HepG2 (cell line): ENCODE measurements at regions not wholly inside any gene's neighbourhood (a gene's known extent, or its start where the extent isn't known, plus 50 kb on each side); places are given as distances from the start of the nearest gene placed in this dataset.

Source experiments
- ATAC-seq: fragments of 200-7000 bp; cut with Tn5 transposase; 3 replicates; pipeline ENCODE4 v1.9.1; 2020; ENCODE audit warnings: mild to moderate bottlenecking, moderate library complexity
- BruUV-seq: library from RNA; stranded (reverse); fragments of 400-500 nt; replicated peaks from 2 replicates; lab custom pipeline; 2021; lab: Mats Ljungman, UMichigan
- CTCF ChIA-PET: fragments of 300-600 bp; formaldehyde crosslinking; extraction: SDS; loops from one replicate; lab custom pipeline; 2021; ENCODE audit warnings: low total read pairs, inconsistent platforms, low intra/inter-chr PET ratio; lab: Yijun Ruan, JAX
- POLR2A ChIA-PET: fragments of 350-600 bp; sonication (Branson Sonifier 250); formaldehyde crosslinking; loops from one replicate; lab custom pipeline; 2020; ENCODE audit warnings: antibody characterized with exemption, inconsistent platforms; lab: Yijun Ruan, JAX
- DNase-seq: peaks from one replicate; pipeline ENCODE4 v3.0.0-alpha.2; 2015; ENCODE audit warnings: low spot score
- FAIRE-seq: peaks from 3 replicates; lab custom pipeline; 2011; peaks lifted over from hg19 to GRCh38; lab: Jason Lieb, UNC
- H2AFZ ChIP-seq: one replicate; pipeline ENCODE4 v1.6.1; 2011; ENCODE audit warnings: low read length, inconsistent platforms
- H3K27ac ChIP-seq: fragments of 300-600 bp; 3 replicates; pipeline ENCODE4 v1.8.0; 2011; ENCODE audit warnings: mixed run types, mild to moderate bottlenecking, mixed read lengths, low read length, inconsistent platforms; ENCODE audit not compliant: insufficient read depth; ENCODE audit errors: extremely low read length
- H3K27me3 ChIP-seq, 2 experiments: fragments of 200-600 bp in 1 of 2; 2 replicates in 1 of 2; 3 replicates in 1 of 2; pipeline versions ENCODE4 v1.6.0 to v1.8.0; 2011; ENCODE audit warnings: low read length in 2 of 2, mild to moderate bottlenecking in 2 of 2, moderate library complexity in 2 of 2, inconsistent platforms in 1 of 2; ENCODE audit not compliant: insufficient read depth in 2 of 2, control insufficient read depth in 1 of 2
- H3K36me3 ChIP-seq, 2 experiments: fragments of 200-600 bp in 1 of 2; replicated peaks in 1 of 2; 2 replicates in 1 of 2; 3 replicates in 1 of 2; pipeline versions ENCODE4 v1.5.1 to v1.8.0; 2011; ENCODE audit warnings: low read length in 2 of 2, inconsistent platforms in 1 of 2; ENCODE audit not compliant: insufficient read depth in 2 of 2, control insufficient read depth in 1 of 2
- H3K4me1 ChIP-seq: 2 replicates; pipeline ENCODE4 v1.5.1; 2012; ENCODE audit warnings: low read length, inconsistent platforms; ENCODE audit not compliant: insufficient read depth
- H3K4me2 ChIP-seq: 2 replicates; pipeline ENCODE4 v1.6.0; 2011; ENCODE audit warnings: low read depth, low read length, inconsistent platforms
- H3K4me3 ChIP-seq, 3 experiments: fragments of 200-600 bp in 1 of 3; sonication (generic), shearing (Covaris generic) in 1 of 3; replicated peaks in 1 of 3; 2 replicates each; pipeline ENCODE4 v1.5.1; 2011 to 2016; ENCODE audit warnings: low read length in 3 of 3, inconsistent platforms in 2 of 3, low read depth in 2 of 3, mild to moderate bottlenecking in 2 of 3, control low read depth in 1 of 3, mixed read lengths in 1 of 3; ENCODE audit not compliant: insufficient read depth in 1 of 3
- H3K79me2 ChIP-seq: one replicate; pipeline ENCODE4 v1.6.1; 2011; ENCODE audit warnings: low read length, inconsistent platforms; ENCODE audit not compliant: insufficient read depth
- H3K9ac ChIP-seq: 2 replicates; pipeline ENCODE4 v1.6.0; 2011; ENCODE audit warnings: mild to moderate bottlenecking, low read depth, low read length, inconsistent platforms; ENCODE audit not compliant: insufficient read depth
- H3K9me3 ChIP-seq: 2 replicates; pipeline ENCODE4 v1.5.1; 2012; ENCODE audit warnings: mild to moderate bottlenecking, low read length
- H4K20me1 ChIP-seq: 2 replicates; pipeline ENCODE4 v1.6.0; 2011; ENCODE audit warnings: inconsistent platforms, mild to moderate bottlenecking, low read length, moderate library complexity; ENCODE audit not compliant: insufficient read depth
- ATF7-NPFF ChIP-seq: sonication (generic); formaldehyde crosslinking; IDR thresholded peaks from 2 replicates; pipeline ENCODE4 v1.8.1; 2023; ENCODE audit warnings: mild to moderate bottlenecking, low read depth, missing genetic modification reagents, moderate library complexity
- BHLHE40 ChIP-seq: IDR thresholded peaks from 2 replicates; pipeline ENCODE4 v1.6.1; 2011; ENCODE audit warnings: low read length, improper control_type of control experiment
- DMAP1 ChIP-seq: IDR thresholded peaks from 2 replicates; pipeline ENCODE4 v1.6.1; 2016
- NFATC3 ChIP-seq: sonication (generic); formaldehyde crosslinking; IDR thresholded peaks from 2 replicates; pipeline ENCODE4 v1.5.1; 2020; ENCODE audit warnings: mild to moderate bottlenecking, missing genetic modification reagents
- PRMT3 ChIP-seq: sonication (generic); formaldehyde crosslinking; IDR thresholded peaks from 2 replicates; pipeline ENCODE4 v1.8.1; 2022; ENCODE audit warnings: low read depth, mild to moderate bottlenecking, moderate library complexity, missing genetic modification reagents, borderline replicate concordance
- TCF12 ChIP-seq, 2 experiments: fragments of 450-650 bp in 1 of 2; sonication (generic) in 1 of 2; formaldehyde crosslinking in 1 of 2; IDR thresholded peaks; 2 replicates each; pipeline versions ENCODE4 v1.6.1 to v1.8.0; 2017 to 2022; ENCODE audit warnings: antibody characterized with exemption in 1 of 2, mild to moderate bottlenecking in 1 of 2, missing genetic modification reagents in 1 of 2, moderate library complexity in 1 of 2
- ZFP36L1 ChIP-seq: sonication (generic); formaldehyde crosslinking; IDR thresholded peaks from 2 replicates; pipeline ENCODE4 v1.8.0; 2022; ENCODE audit warnings: mild to moderate bottlenecking, missing genetic modification reagents, moderate library complexity
- ZNF256 ChIP-seq: sonication (generic); formaldehyde crosslinking; conservative IDR thresholded peaks from 2 replicates; pipeline ENCODE4 v1.4.0; 2020; ENCODE audit warnings: missing genetic modification reagents
- ZNF615 ChIP-seq: sonication (generic); formaldehyde crosslinking; IDR thresholded peaks from 2 replicates; pipeline ENCODE4 v1.5.0; 2020; ENCODE audit warnings: mild to moderate bottlenecking, missing genetic modification reagents, borderline replicate concordance
- WGBS: methylation state at CpG from one replicate; pipeline ENCODE4 v1.1.6; 2017; ENCODE audit warnings: low lambda C conversion rate; 5-methylcytosine and 5-hydroxymethylcytosine counted together
- in situ Hi-C: cut with HindIII; loops from 2 replicates; pipeline ENCODE4 v1.10.0; 2017; ENCODE audit warnings: low pct_unique_long_range_greater_than_20kb; ENCODE audit not compliant: extremely low pct_ligation_motif_present
- intact Hi-C: fragments of 100-400 bp; cut with micrococcal nuclease; formaldehyde crosslinking; loops from one replicate; pipeline ENCODE4 v1.10.0; 2022; ENCODE audit not compliant: unreplicated experiment
- TF ChIP-seq, protein P1 (sequence below): sonication (generic); formaldehyde crosslinking; IDR thresholded peaks from 2 replicates; pipeline ENCODE4 v1.4.0; 2020; ENCODE audit warnings: low read depth, mild to moderate bottlenecking, missing genetic modification reagents
- TF ChIP-seq, protein P2 (sequence below): sonication (generic); formaldehyde crosslinking; IDR thresholded peaks from 2 replicates; pipeline ENCODE4 v1.4.0; 2020; ENCODE audit warnings: mild to moderate bottlenecking, missing genetic modification reagents
- TF ChIP-seq, protein P3 (sequence below): sonication (generic); IDR thresholded peaks from 2 replicates; pipeline ENCODE4 v1.6.1; 2016; ENCODE audit warnings: low read depth, borderline replicate concordance
- TF ChIP-seq, protein P4 (sequence below): sonication (generic); formaldehyde crosslinking; conservative IDR thresholded peaks from 2 replicates; pipeline ENCODE4 v1.4.0; 2020; ENCODE audit warnings: mild to moderate bottlenecking, missing genetic modification reagents, moderate library complexity
- TF ChIP-seq, protein P5 (sequence below): sonication (generic); formaldehyde crosslinking; IDR thresholded peaks from 2 replicates; pipeline ENCODE4 v1.8.0; 2022; ENCODE audit warnings: mild to moderate bottlenecking, missing genetic modification reagents, moderate library complexity

DNA sequence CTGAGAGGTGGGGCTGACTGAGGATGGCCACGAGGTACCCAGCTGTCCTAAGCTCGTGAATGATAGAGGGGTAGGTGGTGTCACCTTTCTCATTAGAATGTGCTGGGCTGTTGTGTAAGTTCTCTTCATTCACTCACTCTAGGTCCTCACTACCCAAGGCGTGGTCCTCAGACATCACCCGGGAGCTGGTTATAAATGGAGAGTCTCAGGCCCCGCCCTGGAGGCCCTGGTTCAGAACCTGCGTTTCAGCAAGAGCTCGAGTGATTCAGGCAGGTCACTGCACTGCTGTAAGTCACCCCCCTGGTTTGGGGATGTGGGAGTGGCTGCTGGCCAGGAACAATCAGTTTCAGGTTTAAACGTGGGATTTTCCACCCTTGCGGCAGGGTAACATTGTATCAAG, 139.8 kb downstream of the FOXL1 start:
- ATAC-seq (no peak), DNase-seq (no peak), FAIRE-seq (no peak)
- no peak overlapping the region for H3K4me2 ChIP-seq
- H3K79me2 ChIP-seq, result no peaks in the 10 kb centered on the region
- no peaks in the 10 kb centered on the region for H3K36me3 ChIP-seq
- H3K4me3 ChIP-seq, result no peak overlapping the region
- H2AFZ ChIP-seq, result no peak overlapping the region
- ChIA-PET CTCF (no interaction called here), POLR2A (no interaction called here)
- H3K9ac ChIP-seq, result no peak overlapping the region
- H3K4me1 ChIP-seq, result no peaks in the 10 kb centered on the region
- no peak for TF ChIP-seq PRMT3 (CRISPR knock-in tag)
- TF ChIP-seq, protein P1, sequence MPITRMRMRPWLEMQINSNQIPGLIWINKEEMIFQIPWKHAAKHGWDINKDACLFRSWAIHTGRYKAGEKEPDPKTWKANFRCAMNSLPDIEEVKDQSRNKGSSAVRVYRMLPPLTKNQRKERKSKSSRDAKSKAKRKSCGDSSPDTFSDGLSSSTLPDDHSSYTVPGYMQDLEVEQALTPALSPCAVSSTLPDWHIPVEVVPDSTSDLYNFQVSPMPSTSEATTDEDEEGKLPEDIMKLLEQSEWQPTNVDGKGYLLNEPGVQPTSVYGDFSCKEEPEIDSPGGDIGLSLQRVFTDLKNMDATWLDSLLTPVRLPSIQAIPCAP (CRISPR knock-in tag), result no peak
- no peak for TF ChIP-seq ATF7-NPFF (CRISPR knock-in tag)
- TF ChIP-seq, protein P2, sequence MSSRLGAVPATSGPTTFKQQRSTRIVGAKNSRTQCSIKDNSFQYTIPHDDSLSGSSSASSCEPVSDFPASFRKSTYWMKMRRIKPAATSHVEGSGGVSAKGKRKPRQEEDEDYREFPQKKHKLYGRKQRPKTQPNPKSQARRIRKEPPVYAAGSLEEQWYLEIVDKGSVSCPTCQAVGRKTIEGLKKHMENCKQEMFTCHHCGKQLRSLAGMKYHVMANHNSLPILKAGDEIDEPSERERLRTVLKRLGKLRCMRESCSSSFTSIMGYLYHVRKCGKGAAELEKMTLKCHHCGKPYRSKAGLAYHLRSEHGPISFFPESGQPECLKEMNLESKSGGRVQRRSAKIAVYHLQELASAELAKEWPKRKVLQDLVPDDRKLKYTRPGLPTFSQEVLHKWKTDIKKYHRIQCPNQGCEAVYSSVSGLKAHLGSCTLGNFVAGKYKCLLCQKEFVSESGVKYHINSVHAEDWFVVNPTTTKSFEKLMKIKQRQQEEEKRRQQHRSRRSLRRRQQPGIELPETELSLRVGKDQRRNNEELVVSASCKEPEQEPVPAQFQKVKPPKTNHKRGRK (CRISPR knock-in tag), result no peak
- no peak for TF ChIP-seq NFATC3 (CRISPR knock-in tag)
- TF ChIP-seq BHLHE40, result no peak
- TF ChIP-seq, protein P3, sequence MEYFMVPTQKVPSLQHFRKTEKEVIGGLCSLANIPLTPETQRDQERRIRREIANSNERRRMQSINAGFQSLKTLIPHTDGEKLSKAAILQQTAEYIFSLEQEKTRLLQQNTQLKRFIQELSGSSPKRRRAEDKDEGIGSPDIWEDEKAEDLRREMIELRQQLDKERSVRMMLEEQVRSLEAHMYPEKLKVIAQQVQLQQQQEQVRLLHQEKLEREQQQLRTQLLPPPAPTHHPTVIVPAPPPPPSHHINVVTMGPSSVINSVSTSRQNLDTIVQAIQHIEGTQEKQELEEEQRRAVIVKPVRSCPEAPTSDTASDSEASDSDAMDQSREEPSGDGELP, result no peak
- TF ChIP-seq ZFP36L1 (CRISPR knock-in tag), result no peak
- TF ChIP-seq, protein P4, sequence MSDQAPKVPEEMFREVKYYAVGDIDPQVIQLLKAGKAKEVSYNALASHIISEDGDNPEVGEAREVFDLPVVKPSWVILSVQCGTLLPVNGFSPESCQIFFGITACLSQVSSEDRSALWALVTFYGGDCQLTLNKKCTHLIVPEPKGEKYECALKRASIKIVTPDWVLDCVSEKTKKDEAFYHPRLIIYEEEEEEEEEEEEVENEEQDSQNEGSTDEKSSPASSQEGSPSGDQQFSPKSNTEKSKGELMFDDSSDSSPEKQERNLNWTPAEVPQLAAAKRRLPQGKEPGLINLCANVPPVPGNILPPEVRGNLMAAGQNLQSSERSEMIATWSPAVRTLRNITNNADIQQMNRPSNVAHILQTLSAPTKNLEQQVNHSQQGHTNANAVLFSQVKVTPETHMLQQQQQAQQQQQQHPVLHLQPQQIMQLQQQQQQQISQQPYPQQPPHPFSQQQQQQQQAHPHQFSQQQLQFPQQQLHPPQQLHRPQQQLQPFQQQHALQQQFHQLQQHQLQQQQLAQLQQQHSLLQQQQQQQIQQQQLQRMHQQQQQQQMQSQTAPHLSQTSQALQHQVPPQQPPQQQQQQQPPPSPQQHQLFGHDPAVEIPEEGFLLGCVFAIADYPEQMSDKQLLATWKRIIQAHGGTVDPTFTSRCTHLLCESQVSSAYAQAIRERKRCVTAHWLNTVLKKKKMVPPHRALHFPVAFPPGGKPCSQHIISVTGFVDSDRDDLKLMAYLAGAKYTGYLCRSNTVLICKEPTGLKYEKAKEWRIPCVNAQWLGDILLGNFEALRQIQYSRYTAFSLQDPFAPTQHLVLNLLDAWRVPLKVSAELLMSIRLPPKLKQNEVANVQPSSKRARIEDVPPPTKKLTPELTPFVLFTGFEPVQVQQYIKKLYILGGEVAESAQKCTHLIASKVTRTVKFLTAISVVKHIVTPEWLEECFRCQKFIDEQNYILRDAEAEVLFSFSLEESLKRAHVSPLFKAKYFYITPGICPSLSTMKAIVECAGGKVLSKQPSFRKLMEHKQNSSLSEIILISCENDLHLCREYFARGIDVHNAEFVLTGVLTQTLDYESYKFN, result no peak
- TF ChIP-seq, protein P5, sequence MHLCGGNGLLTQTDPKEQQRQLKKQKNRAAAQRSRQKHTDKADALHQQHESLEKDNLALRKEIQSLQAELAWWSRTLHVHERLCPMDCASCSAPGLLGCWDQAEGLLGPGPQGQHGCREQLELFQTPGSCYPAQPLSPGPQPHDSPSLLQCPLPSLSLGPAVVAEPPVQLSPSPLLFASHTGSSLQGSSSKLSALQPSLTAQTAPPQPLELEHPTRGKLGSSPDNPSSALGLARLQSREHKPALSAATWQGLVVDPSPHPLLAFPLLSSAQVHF, result no peak
- TF ChIP-seq DMAP1 (CRISPR knock-in tag), result no peak
- no peak for TF ChIP-seq ZNF615 (CRISPR knock-in tag)
- no peak for TF ChIP-seq ZNF256 (CRISPR knock-in tag)
- no peak for TF ChIP-seq TCF12 (IDR thresholded peaks at IDR 0.05)
- TF ChIP-seq TCF12 (CRISPR knock-in tag; IDR thresholded peaks at IDR 0.05), result no peak
- WGBS, result 14% methylated on average over 9 of the region's 9 CpGs
- H3K27ac ChIP-seq, result no peak overlapping the region
- intact Hi-C loops, result no loop called here
- no TSS peak for BruUV-seq
- peaks cover 3 to 68% of the 10 kb centered on the region in 2 experiments for H3K27me3 ChIP-seq
- H3K9me3 ChIP-seq, result no peaks in the 10 kb centered on the region
- H4K20me1 ChIP-seq, result no peaks in the 10 kb centered on the region
- in situ Hi-C loops, result no loop called here
